GM18498 (cell line): ENCODE measurements at regions not wholly inside any gene's neighbourhood (a gene's known extent, or its start where the extent isn't known, plus 50 kb on each side); places are given as distances from the start of the nearest gene placed in this dataset.
"Not testable (repeated sequence)": the region's sequence is repeated elsewhere in the genome, so short reads cannot be mapped to it uniquely, and the experiment has no call there.

Experiments
- ATAC-seq: cut with Tn5 transposase; IDR thresholded peaks from one replicate; pipeline ENCODE4 v1.9.1; 2021; ENCODE audit warnings: mild to moderate bottlenecking, moderate library complexity; ENCODE audit not compliant: unreplicated experiment

DNA sequence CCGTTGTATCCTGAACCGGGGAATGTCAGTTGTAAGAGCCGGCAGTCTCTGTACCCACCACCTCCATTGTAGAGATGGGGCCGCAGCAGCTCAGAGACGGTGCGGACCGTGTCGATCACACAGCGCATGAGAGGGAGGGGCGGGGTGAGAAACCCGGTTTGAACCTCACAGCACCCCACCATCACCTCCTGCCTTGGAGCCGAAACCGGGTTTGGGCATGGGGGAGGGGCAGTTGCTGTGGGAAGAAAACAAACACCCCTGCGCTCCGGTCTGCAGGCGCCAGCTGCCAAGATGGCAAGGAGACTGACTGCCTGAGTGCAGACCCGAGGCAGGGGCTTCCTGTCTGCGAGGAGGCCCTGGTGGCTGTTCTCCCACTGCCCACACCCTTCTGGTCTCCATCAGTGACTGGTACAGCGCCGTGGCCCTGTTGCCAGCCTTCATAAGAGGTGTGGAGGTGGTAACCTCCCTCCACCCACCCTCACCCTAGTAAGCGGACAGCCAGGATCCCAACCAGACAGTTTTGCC is 69.2 kb upstream of the SSBP3 start:
- ATAC-seq, result no peak

DNA sequence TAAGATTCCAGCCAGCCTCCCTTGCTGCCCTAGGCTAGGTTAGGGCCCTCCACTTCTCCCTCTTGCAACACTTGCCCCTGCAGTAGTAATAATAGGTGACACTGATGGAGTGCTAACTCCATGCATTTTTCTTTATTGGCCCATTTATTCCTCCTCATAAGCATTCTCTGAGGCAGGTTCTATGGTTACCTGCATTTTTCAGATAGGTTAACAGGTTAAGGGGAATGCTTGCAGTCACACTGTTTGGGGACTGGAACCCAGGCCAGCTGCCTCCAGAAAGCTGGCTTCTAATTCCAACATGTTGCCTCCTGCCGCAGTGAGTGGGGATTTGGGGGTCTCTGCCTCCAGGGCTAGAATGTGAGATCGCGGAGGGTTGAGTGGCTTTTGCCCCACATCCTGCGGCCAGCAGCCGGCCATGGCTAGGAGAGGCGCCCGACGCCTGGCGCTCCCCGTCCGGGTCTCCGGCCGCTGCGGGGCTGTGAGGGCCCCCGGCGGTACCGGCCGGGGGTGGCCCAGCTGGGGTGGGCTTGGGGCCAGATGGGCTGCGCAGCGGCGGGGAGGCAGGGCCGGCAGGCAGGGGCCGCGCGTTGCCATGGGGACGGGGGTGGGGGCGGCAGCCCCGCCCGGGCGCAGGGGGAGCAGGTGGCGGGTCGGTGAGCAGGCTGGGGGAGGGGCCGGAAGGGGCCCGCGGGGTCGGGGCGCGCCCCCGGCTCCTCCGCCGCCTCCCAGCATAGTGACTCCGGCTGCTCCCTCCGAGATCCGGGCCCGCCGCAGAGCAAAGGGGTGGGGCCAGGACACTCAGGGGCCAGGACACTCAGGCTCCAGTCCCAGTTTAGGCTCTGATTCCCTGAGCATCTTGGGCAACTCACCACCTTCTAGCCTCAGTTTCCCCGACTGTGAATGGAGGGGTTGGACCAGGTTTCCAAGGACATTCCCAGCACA is 68.4 kb upstream of the SSBP3 start:
- ATAC-seq, result no peak

DNA sequence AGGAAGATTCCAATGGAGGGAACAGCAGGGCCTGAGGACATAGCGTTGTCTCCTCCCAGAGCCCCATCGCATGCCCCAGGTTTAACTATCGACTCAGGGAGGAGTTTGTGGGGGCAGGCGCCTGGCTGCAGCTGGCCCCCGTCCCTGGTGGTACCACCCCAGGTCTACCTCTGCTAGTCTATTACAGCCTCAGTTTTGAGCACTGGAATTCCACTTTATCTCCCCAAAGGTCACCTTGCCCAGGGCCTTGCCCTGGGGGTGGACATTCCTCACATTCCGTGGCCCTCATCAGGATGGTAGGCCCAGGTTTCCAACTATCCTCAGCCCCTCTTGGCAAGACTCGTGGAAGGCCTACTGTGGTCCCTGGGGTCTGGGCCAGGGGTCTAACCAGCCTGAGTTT is 65.4 kb upstream of the SSBP3 start:
- no peak for ATAC-seq

DNA sequence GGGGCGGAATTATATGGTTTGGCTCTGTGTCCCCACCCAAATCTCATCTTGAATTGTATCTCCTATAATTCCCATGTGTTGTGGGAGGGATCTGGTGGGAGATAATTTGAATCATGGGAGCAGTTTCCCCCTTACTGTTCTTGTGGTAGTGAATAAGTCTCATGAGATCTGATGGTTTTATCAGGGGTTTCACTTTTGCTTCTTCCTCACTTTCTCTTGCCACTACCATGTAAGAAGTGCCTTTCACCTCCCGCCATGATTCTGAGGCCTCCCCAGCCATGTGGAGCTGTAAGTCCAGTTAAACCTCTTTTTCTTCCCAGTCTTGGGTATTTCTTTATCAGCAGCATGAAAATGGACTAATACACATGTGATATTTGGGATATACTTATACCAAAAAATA is 63.2 kb upstream of the SSBP3 start:
- ATAC-seq, result not testable (repeated sequence)

DNA sequence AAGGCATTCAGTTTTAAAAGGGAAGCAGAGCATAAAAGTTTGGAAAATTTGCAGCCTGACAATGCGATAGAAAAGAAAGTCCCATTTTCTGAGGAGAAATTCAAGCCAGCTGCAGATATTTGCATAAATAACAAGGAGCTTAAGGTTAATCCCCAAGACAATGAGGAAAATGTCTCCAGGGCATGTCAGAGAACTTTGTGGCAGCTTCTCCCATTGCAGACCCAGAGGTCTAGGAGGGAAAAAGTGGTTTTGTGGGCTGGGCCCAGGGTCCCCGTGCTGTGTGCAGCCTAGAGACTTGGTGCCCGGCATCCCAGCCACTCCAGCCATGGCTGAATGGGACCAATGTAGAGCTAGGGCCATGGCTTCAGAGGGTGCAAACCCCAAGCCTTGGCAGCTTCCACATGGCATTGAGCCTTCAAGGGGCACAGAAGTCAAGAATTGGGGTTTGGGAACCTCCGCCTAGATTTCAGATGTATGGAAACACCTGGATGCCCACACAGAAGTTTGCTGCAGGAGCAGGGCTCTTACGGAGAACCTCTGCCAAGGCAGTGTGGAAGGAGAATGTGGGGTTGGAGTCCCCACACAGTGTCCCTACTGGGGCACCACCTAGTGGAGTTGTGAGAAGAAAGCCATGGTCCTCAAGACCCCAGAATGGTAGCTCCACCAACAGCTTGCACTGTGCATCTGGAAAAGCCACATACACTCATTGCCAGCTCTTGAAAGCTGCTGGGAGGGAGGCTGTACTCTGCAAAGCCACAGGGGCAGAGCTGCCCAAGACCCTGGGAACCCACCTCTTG is 62.3 kb upstream of the SSBP3 start:
- ATAC-seq, result not testable (repeated sequence)

DNA sequence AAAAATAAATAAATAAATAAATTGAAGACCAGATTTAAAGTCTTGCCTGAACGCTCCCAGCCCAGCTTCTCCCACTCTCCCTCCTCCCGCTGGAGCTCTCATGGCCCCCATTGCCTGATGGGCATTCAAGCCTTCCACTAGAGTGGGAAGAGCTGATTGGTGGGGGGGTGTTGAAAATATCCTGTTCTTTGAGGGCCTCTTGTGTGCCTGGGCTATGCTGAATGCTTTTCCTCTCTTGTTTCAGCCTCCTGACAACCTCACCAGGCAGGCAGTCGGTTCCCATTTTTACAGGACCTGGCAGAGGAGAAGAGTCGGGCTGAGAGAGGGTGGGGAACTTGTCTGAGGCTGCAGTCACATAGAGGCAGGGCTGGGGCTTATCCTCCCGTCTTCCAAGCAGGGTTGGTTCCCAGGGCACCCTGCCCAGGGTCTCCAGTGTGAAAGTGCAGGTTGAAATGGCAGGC is 59.2 kb upstream of the SSBP3 start:
- ATAC-seq, result no peak

DNA sequence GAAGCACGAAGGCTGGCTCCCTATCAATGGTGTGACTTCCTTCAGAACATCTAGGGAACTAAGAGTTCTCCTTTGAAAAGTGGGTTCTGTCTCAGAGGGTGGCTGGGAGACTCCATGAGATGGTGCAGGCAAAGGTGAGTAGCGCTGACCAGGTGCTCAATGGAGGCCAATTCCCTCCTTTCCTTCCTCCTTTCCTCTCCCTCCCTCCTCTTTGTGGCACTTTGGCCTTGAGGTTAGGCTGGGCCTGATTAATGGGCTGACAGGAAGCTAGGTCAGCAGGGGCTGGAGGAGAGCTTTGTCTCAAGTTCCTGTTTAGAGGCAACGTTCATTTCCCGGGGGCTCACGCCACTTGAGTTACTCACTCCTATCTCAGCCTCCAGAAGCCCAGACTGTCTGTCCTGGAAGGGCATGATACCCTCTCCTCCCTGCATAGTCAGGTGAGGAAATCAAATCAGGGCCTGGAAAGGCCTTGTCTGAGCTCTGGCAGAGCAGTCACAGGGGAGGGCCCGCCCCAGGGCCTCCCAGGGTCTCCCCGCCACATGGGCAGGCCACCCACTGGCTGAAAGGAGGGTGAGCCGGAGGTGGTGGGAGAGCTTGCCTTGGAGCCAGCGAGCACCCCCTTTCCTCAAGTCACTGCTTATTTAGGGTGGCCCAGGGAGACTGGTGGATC is 58.4 kb upstream of the SSBP3 start:
- ATAC-seq, result no peak

DNA sequence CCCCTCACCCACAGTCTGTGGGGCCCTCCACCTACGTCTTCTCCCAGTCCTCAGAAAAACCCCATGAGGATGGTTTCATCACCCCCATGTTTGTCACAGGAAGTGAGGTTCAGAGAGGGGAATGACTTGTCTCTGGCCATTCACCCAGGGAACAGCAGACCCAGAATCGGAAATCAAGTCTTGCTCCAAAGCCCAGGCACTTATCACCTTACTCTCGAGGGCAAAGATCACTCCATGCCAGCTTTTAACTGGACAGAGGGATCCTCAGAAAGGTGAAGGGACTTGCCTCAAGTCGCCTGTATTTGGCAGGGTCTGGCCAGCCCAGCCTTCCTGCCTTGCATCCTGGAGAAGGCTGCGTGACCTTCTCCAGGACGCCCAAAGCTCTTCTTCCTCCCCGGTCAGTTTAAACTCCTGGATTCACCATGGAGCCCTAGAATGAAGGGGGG is 57.9 kb upstream of the SSBP3 start:
- ATAC-seq, result no peak

DNA sequence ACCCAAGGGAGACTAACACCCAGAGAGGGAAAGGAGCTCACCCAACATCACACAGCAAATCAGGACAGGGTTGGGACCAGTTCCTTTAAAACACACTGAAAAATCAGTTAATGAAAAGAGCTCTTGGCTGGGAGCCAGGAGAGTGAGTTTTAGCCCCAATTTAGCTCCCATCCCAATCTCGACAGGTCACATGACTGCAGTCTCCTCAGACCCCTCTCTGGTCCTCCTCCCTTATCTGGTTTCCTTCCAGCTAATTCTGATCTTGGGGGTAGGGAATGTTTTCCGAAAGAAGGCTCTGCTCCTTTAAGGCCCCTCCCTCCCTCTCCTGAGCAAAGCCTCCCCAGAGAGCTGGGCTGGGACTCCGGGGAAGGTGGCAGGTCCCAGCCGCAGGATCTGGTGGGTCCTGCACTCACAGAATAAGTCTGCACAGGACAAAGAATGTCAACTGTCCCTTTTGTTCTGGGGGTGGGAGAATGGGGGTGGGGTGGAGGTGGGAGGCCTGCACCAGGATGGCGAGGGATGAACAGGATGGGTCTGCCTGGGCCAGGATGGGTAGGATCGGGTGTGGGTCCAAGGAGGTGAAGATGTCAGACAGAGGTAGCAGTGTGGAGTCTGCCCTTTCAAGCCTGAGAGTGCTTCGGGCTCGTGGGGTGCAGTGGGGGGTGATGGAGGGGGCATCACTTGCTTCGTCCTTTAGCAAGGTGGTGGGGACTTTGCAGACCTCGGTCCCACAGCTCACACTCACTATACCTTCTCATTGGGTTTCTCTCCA is 57.3 kb upstream of the SSBP3 start:
- ATAC-seq, result no peak

DNA sequence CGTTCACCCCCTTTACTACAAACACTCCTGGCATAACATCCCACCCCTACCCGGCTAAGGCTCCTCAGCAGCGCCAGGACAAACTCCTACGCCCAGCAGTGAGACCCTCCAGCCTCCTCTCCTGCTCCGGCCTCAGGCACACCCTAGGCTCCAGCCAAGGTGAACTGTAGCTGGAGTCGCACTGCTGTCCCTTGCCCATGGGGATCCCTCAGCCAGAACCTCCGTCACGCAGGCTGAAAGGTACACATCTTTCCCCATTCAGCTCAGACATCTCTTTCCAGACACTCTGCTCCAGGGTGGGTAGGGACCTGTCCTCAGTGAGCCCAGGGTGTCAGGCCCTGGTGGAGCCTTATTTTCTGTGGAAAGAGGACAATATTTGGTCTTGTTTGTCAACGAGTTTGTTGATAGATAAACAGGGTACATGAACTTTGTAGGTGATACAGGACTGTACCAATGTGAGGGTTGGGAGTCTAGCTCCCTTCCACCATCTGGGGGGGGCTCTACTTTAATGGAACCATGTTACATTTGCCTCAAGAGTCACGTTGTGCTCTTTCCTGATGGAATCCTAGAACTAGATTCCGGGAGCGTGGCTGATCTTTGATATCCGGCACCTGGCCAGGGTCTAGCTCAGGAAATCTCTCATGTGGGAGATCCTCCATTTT is 56.5 kb upstream of the SSBP3 start:
- no peak for ATAC-seq

DNA sequence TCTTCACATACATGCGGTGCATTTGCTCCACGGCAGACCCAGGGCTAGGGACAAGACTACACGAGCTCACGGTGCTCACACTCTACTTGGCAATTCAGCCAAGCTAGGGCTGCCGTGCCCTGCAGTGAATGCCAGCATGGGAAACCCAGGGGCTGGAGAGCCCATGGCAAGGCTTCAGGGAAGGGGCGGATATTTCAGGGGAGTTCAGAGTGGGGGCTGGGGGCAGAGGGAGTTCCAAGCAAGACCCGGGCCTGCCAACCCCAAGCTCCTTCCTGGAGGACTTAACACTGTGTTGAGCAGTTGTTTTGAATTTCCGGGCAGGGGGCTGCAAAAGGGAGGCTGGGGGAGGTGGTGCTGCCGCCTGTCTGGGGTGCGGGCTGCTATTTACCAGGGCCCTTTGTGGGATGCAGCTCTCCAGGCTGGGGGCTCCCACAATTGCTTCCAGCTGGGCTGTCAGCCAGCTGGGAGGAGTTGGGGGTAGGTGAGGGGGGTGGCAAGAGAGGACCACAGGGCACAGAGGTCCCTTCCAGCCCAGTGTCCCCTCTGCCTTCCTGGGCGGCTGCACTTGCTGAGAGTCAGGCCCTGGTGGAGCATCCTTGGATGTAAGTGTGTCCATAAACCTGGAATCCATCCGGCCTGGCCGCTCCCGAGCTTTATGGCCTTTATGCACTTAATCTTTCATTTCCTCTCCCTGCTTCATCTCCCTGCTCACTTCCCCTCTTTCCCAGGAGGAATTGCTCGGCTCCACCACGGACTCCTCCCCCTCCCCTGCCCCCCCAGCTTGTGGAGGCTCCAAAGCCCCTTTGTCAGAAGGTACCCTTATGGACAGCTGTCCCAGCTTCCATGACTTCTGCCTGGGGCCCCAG is 55.8 kb upstream of the SSBP3 start:
- ATAC-seq, result no peak

DNA sequence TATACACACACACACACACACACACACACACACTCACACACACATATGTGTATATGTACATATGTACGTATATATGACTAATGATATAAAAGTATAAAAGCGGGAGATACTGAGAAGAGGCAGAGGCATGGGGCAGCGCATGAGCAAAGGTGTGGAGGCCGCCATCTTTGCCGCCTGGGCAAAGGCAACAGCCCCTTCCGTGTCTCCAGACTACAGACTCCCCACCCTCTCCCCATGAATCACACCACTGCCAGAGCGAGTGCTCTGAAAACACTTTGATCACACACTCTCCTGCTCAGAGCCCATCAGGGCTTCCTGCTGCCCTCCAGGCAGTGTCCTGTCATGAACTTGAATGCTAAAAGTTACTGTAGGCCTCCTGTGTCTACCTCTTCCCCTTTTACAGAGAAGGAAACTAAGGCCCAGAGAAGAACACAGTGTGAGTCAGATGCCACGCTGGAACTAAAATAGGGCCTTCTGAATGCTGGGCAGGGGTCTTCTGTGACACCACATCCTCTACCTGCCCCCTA is 54.7 kb upstream of the SSBP3 start:
- no peak for ATAC-seq

DNA sequence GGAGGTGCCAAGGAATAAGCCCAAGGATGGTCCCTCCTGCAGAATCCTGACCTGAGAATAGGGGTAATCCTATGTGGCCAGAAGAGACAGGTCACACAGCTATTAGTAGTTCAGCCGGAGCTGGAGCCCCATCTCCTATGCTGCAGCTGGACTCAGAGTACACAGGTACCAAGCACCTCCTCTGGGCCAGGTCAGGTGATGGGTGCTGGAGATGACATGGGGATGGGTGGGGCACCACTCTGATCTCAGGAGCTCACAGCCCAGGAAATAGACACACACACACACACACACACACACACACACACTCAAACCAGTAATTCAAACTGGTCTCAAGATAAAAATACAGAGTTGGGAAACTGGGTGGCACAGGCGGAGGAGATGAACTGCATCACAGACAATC is 54.2 kb upstream of the SSBP3 start:
- ATAC-seq, result no peak

DNA sequence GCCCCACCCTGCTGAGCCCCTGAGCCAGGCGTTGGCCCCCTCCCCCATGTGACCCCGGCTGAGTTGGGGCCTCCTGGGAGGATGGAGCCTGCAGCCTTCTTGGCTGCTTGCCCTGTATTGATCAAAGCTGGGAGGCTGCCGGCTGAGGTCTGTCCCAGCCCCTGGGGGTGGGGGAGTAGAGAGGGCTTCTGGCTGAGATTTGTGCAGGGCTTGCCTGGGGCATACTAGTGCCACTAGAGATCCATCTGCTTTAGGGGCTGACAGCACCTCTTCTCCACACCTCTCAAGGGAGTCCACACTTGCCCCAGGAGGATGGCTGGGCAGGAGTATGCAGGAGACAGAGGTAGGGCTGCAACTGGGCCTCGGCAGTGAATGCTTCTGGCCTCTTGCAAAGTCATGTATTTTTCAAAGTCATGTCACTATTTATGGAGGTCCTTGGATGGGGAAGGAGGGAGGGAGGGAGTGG is 53.6 kb upstream of the SSBP3 start:
- no peak for ATAC-seq

DNA sequence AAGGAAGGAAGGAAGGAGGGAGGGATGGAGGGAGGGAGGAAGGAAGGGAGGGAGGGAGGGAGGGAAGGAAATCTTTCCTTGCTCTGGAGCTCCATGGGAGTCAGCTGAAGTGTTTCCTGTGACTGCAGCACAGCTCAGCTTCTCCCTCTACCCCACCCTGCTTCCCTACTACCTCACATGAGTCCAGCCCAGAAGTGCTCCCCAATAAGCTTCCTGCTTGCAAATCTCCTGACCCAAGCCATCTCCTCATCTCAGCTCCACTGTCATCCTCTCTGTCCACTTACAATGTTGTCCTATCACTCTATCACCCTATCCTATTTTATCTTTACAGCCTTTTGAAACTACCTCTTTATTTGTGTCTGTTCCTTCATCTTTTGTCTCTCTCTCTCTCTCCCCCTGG is 52.9 kb upstream of the SSBP3 start:
- no peak for ATAC-seq

DNA sequence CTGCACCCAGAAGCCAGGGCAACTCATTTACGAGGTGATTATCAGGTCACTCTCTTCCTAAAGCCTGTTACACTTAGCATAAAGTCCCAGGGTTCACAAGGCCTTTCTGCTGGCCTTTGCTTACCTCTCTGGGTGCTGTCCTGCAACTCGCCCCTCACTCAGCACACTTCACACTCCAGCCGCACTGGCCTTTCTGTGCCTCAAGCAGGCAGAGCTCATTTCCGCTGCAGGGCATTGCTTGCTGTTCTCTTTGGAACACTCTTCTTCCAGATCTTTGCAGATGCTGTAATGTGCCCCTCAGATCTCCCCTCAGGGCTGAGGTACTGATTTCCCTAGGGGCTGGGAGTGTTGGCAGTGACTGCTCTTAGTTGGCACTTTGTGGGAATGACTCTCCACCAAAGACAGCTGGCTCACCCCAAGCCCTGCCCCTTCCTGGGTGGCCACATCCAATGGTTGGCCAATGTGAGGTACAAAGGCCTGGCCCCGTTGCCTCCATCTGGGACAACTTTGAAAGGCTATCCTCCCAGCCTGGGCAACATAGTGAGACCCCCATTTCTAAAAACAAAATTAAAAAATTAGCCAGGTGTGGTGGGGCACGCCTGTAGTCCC is 50.8 kb upstream of the SSBP3 start:
- ATAC-seq, result no peak

DNA sequence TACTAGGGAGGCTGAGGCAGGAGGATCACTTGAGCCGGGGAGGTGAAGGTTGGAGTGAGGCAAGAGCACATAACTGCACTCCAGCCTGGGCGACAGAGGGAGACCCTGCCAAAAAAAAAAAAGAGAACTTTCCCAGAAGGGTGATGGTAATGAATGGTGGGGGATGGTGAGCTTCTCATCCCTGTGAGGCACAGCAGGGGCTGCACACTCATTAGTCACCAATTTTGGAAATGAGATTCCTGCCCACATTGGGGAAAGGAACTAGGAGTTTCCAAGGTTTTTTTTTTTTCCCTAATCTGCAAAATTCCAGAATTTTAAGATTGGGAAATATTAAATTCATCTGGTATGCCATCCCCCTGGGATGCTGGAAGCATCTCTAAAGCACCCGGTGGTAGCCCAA is 50.2 kb upstream of the SSBP3 start:
- ATAC-seq, result no peak
